GM23338 (cell line): ENCODE measurements at regions not wholly inside any gene's neighbourhood (a gene's known extent, or its start where the extent isn't known, plus 50 kb on each side); places are given as distances from the start of the nearest gene placed in this dataset.

ENCODE experiments used
- ATAC-seq: fragments of 200-7000 bp; cut with Tn5 transposase; 3 replicates; pipeline ENCODE4 v1.9.1; 2020
- DNase-seq: peaks from one replicate; pipeline ENCODE4 v3.0.0-alpha.2; 2015; ENCODE audit warnings: low spot score
- H2AFZ ChIP-seq: fragments of 200-600 bp; sonication (generic); 2 replicates; pipeline ENCODE4 v1.8.0; 2016; ENCODE audit warnings: antibody characterized with exemption, mild to moderate bottlenecking, moderate library complexity
- H3F3A ChIP-seq: fragments of 200-600 bp; sonication (generic); replicated peaks from 2 replicates; pipeline ENCODE4 v1.8.0; 2017; ENCODE audit warnings: antibody characterized with exemption, mixed run types, low read depth
- H3K27ac ChIP-seq: fragments of 200-600 bp; sonication (generic); 2 replicates; pipeline ENCODE4 v1.6.1; 2016; ENCODE audit warnings: low read depth
- H3K27me3 ChIP-seq: fragments of 200-600 bp; sonication (generic); 2 replicates; pipeline ENCODE4 v1.8.0; 2016; ENCODE audit warnings: mild to moderate bottlenecking, mixed run types, moderate library complexity; ENCODE audit not compliant: insufficient read depth
- H3K36me3 ChIP-seq: fragments of 200-600 bp; sonication (generic); 2 replicates; pipeline ENCODE4 v1.8.0; 2016; ENCODE audit warnings: mild to moderate bottlenecking; ENCODE audit not compliant: insufficient read depth
- H3K4me1 ChIP-seq: fragments of 200-600 bp; sonication (generic); 2 replicates; pipeline ENCODE4 v1.8.0; 2016; ENCODE audit warnings: mild to moderate bottlenecking, moderate library complexity; ENCODE audit not compliant: insufficient read depth
- H3K4me2 ChIP-seq: fragments of 200-600 bp; sonication (generic); 2 replicates; pipeline ENCODE4 v1.7.1; 2017; ENCODE audit warnings: mixed run types
- H3K4me3 ChIP-seq: fragments of 200-600 bp; sonication (generic); 2 replicates; pipeline ENCODE4 v1.6.1; 2016; ENCODE audit warnings: mixed run types
- H3K79me2 ChIP-seq: fragments of 200-600 bp; sonication (generic); replicated peaks from 2 replicates; pipeline ENCODE4 v1.8.0; 2017; ENCODE audit warnings: mild to moderate bottlenecking; ENCODE audit not compliant: insufficient read depth
- H3K9me2 ChIP-seq: fragments of 200-600 bp; sonication (generic); 2 replicates; pipeline ENCODE4 v1.8.0; 2017; ENCODE audit not compliant: insufficient read depth
- H4K20me1 ChIP-seq: fragments of 200-600 bp; sonication (generic); replicated peaks from 2 replicates; pipeline ENCODE4 v1.8.0; 2017; ENCODE audit warnings: mild to moderate bottlenecking; ENCODE audit not compliant: insufficient read depth
- H3K27ac Mint-ChIP-seq: 2 replicates; pipeline ENCODE4 v1.8.0; 2020; ENCODE audit warnings: inconsistent platforms, mild to moderate bottlenecking, moderate library complexity, mixed read lengths
- H3K27me3 Mint-ChIP-seq: 3 replicates; pipeline ENCODE4 v1.8.0; 2022; ENCODE audit warnings: low read depth, mild to moderate bottlenecking, moderate library complexity, mixed read lengths, inconsistent platforms; ENCODE audit not compliant: insufficient read depth, poor library complexity
- H3K36me3 Mint-ChIP-seq: 3 replicates; pipeline ENCODE4 v1.8.0; 2021; ENCODE audit warnings: low read depth, mild to moderate bottlenecking, inconsistent platforms, moderate library complexity, mixed read lengths
- H3K4me1 Mint-ChIP-seq: 3 replicates; pipeline ENCODE4 v1.8.0; 2020; ENCODE audit warnings: mild to moderate bottlenecking, inconsistent platforms, mixed read lengths
- H3K4me3 Mint-ChIP-seq: 3 replicates; pipeline ENCODE4 v1.8.0; 2021; ENCODE audit warnings: moderate library complexity, mild to moderate bottlenecking, inconsistent platforms, mixed read lengths
- H3K9me3 Mint-ChIP-seq: 3 replicates; pipeline ENCODE4 v1.8.0; 2020; ENCODE audit warnings: moderate library complexity, mild to moderate bottlenecking, inconsistent platforms, mixed read lengths
- CTCF ChIP-seq, 2 experiments: fragments of 200-600 bp in 1 of 2; sonication (generic) in 1 of 2; conservative IDR thresholded peaks; 2 replicates each; pipeline versions ENCODE4 v1.5.1 to v1.6.1; 2016 to 2017; ENCODE audit warnings: antibody characterized with exemption in 2 of 2, low read depth in 2 of 2, mild to moderate bottlenecking in 2 of 2, moderate library complexity in 1 of 2
- EZH2 ChIP-seq: fragments of 200-600 bp; sonication (generic); IDR thresholded peaks from one replicate; pipeline ENCODE4 v1.8.0; 2017; ENCODE audit warnings: antibody characterized with exemption, mild to moderate bottlenecking, low read depth; ENCODE audit not compliant: unreplicated experiment
- EZH2phosphoT487 ChIP-seq: fragments of 200-600 bp; sonication (generic); IDR thresholded peaks from one replicate; pipeline ENCODE4 v1.8.1; 2018; ENCODE audit warnings: antibody characterized with exemption; ENCODE audit not compliant: unreplicated experiment
- POLR2AphosphoS5 ChIP-seq: IDR thresholded peaks from 2 replicates; pipeline ENCODE4 v1.6.1; 2016; ENCODE audit warnings: antibody characterized with exemption, low read depth
- REST ChIP-seq: IDR thresholded peaks from one replicate; pipeline ENCODE4 v1.6.1; 2018; ENCODE audit warnings: antibody characterized with exemption; ENCODE audit not compliant: unreplicated experiment
- STAT1 ChIP-seq: IDR thresholded peaks from one replicate; pipeline ENCODE4 v1.6.1; 2016; ENCODE audit warnings: antibody characterized with exemption; ENCODE audit not compliant: unreplicated experiment
- ZNF462 ChIP-seq: fragments of 250-450 bp; sonication (Bioruptor Pico); IDR thresholded peaks from 2 replicates; pipeline ENCODE4 v1.5.0; 2020; ENCODE audit warnings: mild to moderate bottlenecking, moderate library complexity

GRCh38 chr3:102580760-102581159 lies 145.9 kb downstream of the ZPLD1 start:
- Mint-ChIP-seq H3K27me3 (no peaks in the 10 kb centered on the region), H3K36me3 (no peaks in the 10 kb centered on the region), H3K9me3 (no peaks in the 10 kb centered on the region), H3K4me3 (no peak overlapping the region), H3K4me1 (no peaks in the 10 kb centered on the region), H3K27ac (no peak overlapping the region)
- Histone ChIP-seq H3K27me3 (no peaks in the 10 kb centered on the region), H2AFZ (no peak overlapping the region), H3K9me2 (no peaks in the 10 kb centered on the region), H4K20me1 (no peaks in the 10 kb centered on the region), H3F3A (no peaks in the 10 kb centered on the region), H3K4me3 (no peak overlapping the region), H3K27ac (no peak overlapping the region), H3K4me1 (no peaks in the 10 kb centered on the region), H3K4me2 (no peak overlapping the region), H3K79me2 (no peaks in the 10 kb centered on the region), H3K36me3 (no peaks in the 10 kb centered on the region)
- TF ChIP-seq REST: no peak
- no peak for TF ChIP-seq EZH2
- TF ChIP-seq EZH2phosphoT487: no peak
- TF ChIP-seq CTCF (conservative IDR thresholded peaks at IDR 0.05; ENCODE audit: low read depth in 2 of 2): no peak
- TF ChIP-seq POLR2AphosphoS5: no peak
- no peak for TF ChIP-seq ZNF462 (CRISPR knock-in tag)
- TF ChIP-seq STAT1: no peak
- no peak for ATAC-seq
- no peak for DNase-seq
